HG03520 (cell line): ENCODE measurements at regions not wholly inside any gene's neighbourhood (a gene's known extent, or its start where the extent isn't known, plus 50 kb on each side); places are given as distances from the start of the nearest gene placed in this dataset.
"Not testable (repeated sequence)": the region's sequence is repeated elsewhere in the genome, so short reads cannot be mapped to it uniquely, and the experiment has no call there.

Source experiments
- ATAC-seq: cut with Tn5 transposase; IDR thresholded peaks from one replicate; pipeline ENCODE4 v1.9.1; 2021; ENCODE audit warnings: mild to moderate bottlenecking, moderate library complexity; ENCODE audit not compliant: unreplicated experiment

DNA sequence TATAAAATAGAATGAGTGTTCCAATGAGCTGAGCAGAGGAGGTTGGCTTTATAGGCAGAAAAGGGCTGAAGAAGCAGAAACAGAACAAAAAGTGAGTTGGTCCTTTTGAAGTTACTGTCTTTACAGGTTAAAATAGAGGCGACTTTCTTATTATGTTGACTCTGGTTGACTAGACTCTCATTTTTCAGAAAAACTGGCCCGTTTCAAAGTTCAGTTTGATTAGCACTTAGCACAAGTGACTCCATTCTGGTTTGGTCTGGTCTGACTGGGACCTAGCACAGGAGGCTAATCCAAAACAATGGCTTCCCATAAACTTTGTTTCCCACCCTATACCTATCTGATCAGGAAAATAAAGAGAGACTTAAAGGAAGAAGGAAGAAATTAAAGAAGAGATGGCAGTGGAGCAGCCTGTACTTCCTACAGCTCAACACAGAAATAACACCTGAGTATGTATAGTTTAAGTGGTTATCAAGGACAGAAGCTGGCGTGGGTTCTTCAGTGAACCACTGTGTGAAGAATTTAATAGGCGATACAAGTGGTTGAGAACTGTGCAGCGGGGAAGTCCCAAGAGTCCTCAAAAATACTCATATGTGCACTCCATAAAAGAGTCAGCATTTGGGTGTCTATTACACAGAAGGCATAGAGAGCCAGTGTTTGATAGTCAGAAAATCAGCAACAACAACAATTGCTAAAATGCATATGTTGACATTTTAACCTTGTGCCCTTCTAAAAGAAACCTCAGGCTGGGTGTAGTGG is 554.8 kb upstream of the HTR2C start:
- no peak for ATAC-seq

DNA sequence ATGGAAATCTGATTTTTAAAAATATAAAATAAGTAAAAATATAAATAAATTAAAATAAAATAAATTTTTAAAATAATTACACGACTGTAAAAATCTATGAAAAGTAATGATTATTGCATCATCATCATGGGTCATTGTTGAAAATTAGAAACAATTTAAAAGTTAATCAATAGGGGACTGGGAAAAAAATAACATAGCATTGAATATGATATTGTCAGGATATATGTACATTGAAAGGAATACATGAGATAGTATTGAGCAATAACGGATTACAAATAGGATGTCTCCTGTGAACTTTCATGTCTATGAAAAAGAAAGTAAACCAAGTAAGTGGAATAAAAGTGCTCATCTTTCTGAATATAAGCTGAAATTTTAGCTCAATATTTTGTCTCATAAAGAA is 566.8 kb upstream of the HTR2C start:
- ATAC-seq: no peak

GRCh38 chrX:114015966-114016365 is 567.9 kb upstream of the HTR2C start:
- no peak for ATAC-seq

GRCh38 chrX:114006664-114007063 is 577.2 kb upstream of the HTR2C start:
- no peak for ATAC-seq

DNA sequence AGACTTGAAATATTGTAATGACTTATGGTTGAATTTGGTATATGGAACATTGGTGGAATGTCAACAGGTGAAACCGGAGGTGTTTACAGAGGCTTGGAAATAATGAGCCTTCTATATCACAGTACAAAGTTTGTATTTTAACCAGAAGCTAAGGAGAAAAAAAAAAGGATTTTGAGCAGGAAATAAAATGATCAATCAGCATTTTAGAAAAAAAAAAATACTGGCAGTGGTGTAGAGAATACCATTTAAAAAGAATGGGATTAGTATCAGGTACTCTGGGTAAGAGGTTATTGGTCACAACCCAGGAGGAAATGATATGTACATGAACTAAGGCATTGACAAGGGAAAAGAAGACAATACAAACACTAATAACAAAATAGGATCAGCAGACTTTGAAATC is 587.1 kb upstream of the HTR2C start:
- no peak for ATAC-seq

- ATAC-seq: not testable (repeated sequence)
These were observed 592.2 kb upstream of the HTR2C start for GRCh38 chrX:113991720-113992119.

- not testable (repeated sequence) for ATAC-seq
These were observed 593.2 kb upstream of the HTR2C start for GRCh38 chrX:113990669-113991068.

DNA sequence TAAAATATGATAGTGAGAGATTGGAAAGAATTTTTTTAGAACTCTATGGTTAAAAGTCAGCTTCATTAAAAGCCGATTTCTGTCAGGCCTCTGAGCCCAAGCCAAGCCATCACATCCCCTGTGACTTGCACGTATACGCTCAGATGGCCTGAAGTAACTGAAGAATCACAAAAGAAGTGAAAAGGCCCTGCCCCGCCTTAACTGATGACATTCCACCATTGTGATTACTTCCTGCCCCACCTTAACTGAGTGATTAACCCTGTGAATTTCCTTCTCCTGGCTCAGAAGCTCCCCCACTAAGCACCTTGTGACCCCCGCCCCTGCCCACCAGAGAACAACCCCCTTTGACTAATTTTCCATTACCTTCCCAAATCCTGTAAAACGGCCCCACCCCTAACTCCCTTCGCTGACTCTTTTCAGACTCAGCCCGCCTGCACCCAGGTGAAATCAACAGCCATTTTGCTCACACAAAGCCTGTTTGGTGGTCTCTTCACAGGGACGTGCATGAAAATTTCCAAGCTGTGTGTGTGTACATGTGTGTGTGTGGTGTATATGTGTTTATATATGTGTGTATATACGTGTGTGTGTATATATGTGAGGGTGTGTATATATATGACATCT is 595.5 kb upstream of the HTR2C start:
- not testable (repeated sequence) for ATAC-seq

GRCh38 chrX:113986427-113986826 is 597.5 kb upstream of the HTR2C start:
- ATAC-seq: no peak

GRCh38 chrX:113982766-113983165 is 601.1 kb upstream of the HTR2C start:
- no peak for ATAC-seq

GRCh38 chrX:113980953-113981352 is 602.9 kb upstream of the HTR2C start:
- no peak for ATAC-seq

- ATAC-seq: no peak
These were observed 606.0 kb upstream of the HTR2C start for GRCh38 chrX:113977887-113978286.

DNA sequence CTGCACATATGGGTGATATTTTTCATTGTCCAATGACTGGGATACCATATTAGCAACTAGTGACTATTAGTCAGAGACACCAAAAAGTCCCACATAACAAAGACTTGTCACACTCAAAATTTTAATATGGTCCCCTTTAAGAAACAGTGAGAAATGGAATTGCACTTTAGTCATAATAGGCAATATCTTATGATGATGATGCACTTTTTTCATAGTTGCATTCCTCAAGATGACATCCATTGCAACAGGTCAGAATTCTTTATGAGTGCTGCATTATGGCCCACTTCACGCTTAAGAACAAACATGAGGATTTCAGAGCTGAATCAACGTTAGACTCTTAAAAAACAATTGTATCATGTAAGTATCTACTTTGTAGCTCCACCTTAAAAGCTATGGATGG is 608.4 kb upstream of the HTR2C start:
- ATAC-seq: no peak

- no peak for ATAC-seq
These were observed 609.0 kb upstream of the HTR2C start for GRCh38 chrX:113974881-113975280.

GRCh38 chrX:113973706-113974105 is 610.2 kb upstream of the HTR2C start:
- ATAC-seq: no peak

GRCh38 chrX:113966791-113967190 is 617.1 kb upstream of the HTR2C start:
- ATAC-seq: no peak

DNA sequence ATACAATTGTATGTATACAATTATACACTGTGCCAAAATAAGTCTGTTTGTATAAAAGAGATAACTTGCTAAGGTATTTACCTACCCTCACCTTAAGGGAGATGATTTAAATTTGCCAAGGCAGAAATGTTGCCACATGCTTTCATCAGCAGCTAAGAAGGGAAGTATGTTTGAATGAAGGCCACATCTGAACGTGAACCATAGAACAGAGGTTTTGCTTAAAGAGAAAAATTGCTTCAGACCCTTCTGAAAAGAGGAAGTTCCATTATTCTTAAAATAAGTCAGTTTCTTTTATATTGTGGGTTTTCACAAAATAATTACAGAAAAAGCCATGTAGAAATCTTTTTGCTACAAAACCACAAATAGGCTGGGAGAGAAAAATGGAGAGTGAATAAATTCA is 621.5 kb upstream of the HTR2C start:
- ATAC-seq: no peak

DNA sequence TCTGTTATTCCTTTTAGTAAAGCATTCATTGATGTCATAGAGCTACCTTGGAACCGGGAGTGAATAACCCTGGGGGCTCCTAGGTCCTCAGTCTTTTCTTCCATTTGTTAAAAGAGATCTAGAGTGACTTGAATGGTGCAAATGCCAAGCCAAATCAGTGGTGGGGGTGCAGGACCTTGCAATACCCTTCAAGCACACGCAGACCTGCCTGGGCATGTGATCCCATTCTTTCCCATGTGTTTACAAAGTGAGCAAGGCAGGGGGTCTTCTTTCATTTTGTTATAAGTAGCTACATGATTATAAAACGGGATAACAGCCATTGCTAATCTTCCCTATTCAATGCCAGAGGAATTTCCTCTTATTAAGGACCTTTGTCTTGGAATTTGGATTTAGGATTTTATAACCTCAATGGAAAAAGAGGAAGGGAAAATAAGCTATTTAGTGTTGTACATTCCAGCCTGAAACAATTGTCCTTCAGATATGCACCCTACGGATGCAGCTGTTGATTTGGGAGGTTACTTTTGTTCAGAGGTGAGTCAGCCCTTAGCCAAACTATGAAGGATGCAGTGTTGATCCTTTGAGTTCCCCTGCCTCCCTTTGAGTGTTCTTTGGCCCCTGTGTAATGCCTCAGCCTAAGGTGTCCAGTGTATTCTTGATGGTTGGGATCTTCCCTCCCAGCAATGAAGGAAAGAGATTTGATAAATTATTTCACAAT is 623.8 kb upstream of the HTR2C start:
- ATAC-seq: no peak

DNA sequence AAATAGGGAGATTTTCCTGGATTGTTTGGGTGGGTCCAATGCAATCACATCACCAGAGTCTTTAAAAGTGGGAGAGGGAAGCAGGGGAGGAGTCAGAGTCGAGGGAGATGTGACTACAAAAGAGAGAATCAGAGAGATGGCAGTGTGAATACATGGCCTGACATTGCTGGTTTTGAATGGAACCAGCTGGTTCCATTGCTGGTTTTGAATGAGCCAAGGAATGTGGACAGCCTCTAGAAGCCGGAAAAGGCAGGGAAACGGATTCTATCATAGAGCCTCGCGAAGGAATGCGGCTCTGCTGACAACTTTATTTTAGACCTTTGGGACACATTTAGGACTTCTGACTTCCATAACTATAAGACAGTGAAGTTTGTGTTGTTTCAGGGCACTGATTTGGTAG is 627.0 kb upstream of the HTR2C start:
- ATAC-seq: no peak

DNA sequence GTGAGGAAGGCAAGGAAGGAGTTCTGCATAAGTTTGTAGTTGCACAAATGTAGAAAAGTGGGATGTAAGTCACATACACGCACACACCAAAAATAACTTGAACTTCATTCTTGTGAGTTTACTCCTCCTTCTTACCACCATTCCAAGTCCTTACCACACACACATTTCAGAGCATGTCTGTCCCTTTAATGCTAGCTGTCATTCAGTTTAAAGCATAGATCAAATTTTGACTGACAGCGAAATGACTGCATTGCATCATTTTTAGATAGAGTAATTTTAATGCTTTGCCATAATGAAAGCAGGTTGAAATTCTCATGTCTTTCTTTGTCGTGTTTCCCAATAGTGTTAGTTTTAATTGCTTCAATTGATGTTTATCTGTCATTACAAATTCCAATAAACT is 629.6 kb upstream of the HTR2C start:
- no peak for ATAC-seq

DNA sequence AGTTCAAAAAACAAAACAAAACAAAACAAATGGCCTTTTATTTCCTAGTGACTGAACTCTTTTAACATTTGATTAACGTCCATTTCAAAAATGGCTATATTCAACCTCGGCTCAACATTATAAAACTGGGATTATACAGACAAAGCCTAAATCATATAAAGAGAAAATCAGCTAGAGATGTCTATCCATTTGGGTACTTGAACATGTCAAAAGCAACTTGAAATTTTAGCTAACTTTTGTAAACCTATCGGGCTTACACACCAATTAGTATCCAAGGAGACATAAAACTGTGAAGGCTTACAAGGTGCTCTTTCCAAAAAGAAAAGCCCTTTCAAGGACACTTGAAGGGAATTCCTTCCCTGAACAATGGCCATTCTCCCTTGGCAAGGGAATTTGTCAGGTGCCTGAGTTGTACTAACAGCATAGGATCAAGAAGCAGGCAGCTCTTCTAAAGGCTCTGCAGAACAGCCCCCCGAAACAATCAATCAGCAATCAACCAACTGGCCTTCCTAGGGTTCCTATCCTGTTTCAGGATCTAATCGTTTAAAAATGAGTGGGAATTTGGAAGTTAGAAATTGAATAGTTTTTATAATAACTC is 633.7 kb upstream of the HTR2C start:
- no peak for ATAC-seq

- ATAC-seq: no peak
These were observed 636.3 kb upstream of the HTR2C start for GRCh38 chrX:113947548-113947947.
